Panc1 (cell line): ENCODE measurements at regions not wholly inside any gene's neighbourhood (a gene's known extent, or its start where the extent isn't known, plus 50 kb on each side); places are given as distances from the start of the nearest gene placed in this dataset.

Source experiments
- ATAC-seq: fragments of 200-7000 bp; cut with Tn5 transposase; 2 replicates; pipeline ENCODE4 v1.9.1; 2020; ENCODE audit warnings: mild to moderate bottlenecking, moderate library complexity
- BruUV-seq: library from RNA; stranded (reverse); fragments of 400-500 nt; replicated peaks from 2 replicates; lab custom pipeline; 2021; lab: Mats Ljungman, UMichigan
- CTCF ChIA-PET: fragments of 300-600 bp; sonication (Branson Sonifier 250); formaldehyde crosslinking; loops from one replicate; lab custom pipeline; 2022; ENCODE audit warnings: antibody characterized with exemption; lab: Charles Lee
- POLR2A ChIA-PET: fragments of 300-600 bp; sonication (Branson Sonifier 250); formaldehyde crosslinking; loops from one replicate; lab custom pipeline; 2022; ENCODE audit warnings: antibody characterized with exemption; lab: Charles Lee
- DNase-seq: peaks from one replicate; pipeline ENCODE4 v3.0.0-alpha.2; 2010; ENCODE audit warnings: low read depth, low spot score
- H3K27ac ChIP-seq: 2 replicates; pipeline ENCODE4 v1.5.1; 2011; ENCODE audit warnings: mild to moderate bottlenecking, low read length, inconsistent platforms
- H3K27me3 ChIP-seq: fragments of 200-500 bp; sonication (Bioruptor generic); 2 replicates; pipeline ENCODE4 v1.6.0; 2014; ENCODE audit warnings: low read length, inconsistent platforms; ENCODE audit not compliant: control insufficient read depth, insufficient read depth
- H3K36me3 ChIP-seq: fragments of 200-500 bp; sonication (Bioruptor generic); 2 replicates; pipeline ENCODE4 v1.5.1; 2014; ENCODE audit warnings: inconsistent platforms, mild to moderate bottlenecking, low read length, moderate library complexity; ENCODE audit not compliant: control insufficient read depth, insufficient read depth
- H3K4me1 ChIP-seq: 2 replicates; pipeline ENCODE4 v1.5.1; 2011; ENCODE audit warnings: inconsistent platforms, mild to moderate bottlenecking, low read length, moderate library complexity; ENCODE audit not compliant: control insufficient read depth, insufficient read depth
- H3K4me3 ChIP-seq, 2 experiments: 2 replicates each; pipeline ENCODE4 v1.5.1; 2011 to 2012; ENCODE audit warnings: low read depth in 2 of 2, low read length in 2 of 2, mild to moderate bottlenecking in 2 of 2, inconsistent platforms in 1 of 2, moderate library complexity in 1 of 2
- H3K9me3 ChIP-seq: fragments of 200-500 bp; sonication (Bioruptor generic); 2 replicates; pipeline ENCODE4 v1.5.1; 2014; ENCODE audit warnings: low read depth, mild to moderate bottlenecking, inconsistent platforms, low read length, moderate library complexity; ENCODE audit not compliant: control insufficient read depth, insufficient read depth
- CTCF ChIP-seq: fragments of 450-650 bp; IDR thresholded peaks from 2 replicates; pipeline ENCODE4 v1.5.1; 2017; ENCODE audit warnings: mild to moderate bottlenecking
- POLR2AphosphoS5 ChIP-seq: IDR thresholded peaks from 2 replicates; pipeline ENCODE4 v1.6.1; 2012; ENCODE audit warnings: mild to moderate bottlenecking, low read depth, low read length, moderate library complexity
- REST ChIP-seq, 2 experiments: IDR thresholded peaks; 2 replicates each; pipeline ENCODE4 v1.6.1; 2011 to 2012; ENCODE audit warnings: low read depth in 2 of 2, control low read depth in 1 of 2, low read length in 1 of 2, mild to moderate bottlenecking in 1 of 2, moderate library complexity in 1 of 2; ENCODE audit not compliant: insufficient read depth in 1 of 2
- SIN3A ChIP-seq: IDR thresholded peaks from 2 replicates; pipeline ENCODE4 v1.6.1; 2012; ENCODE audit warnings: low read depth, mild to moderate bottlenecking, low read length, moderate library complexity, borderline replicate concordance; ENCODE audit not compliant: insufficient read depth
- TCF7L2 ChIP-seq: IDR thresholded peaks from 2 replicates; pipeline ENCODE4 v1.6.1; 2011; ENCODE audit warnings: mild to moderate bottlenecking, low read depth, low read length, inconsistent platforms
- in situ Hi-C: cut with HindIII; loops from 2 replicates; pipeline ENCODE4 v1.10.0; 2016; ENCODE audit warnings: low sequenced_read_pairs, low pct_unique_long_range_greater_than_20kb
- intact Hi-C: fragments of 100-400 bp; cut with micrococcal nuclease; formaldehyde crosslinking; loops from one replicate; pipeline ENCODE4 v1.10.0; 2022; ENCODE audit not compliant: unreplicated experiment

- Histone ChIP-seq H3K36me3 (no peaks in the 10 kb centered on the region), H3K9me3 (no peaks in the 10 kb centered on the region), H3K4me1 (no peaks in the 10 kb centered on the region), H3K4me3 (no peak overlapping the region), H3K27ac (no peak overlapping the region), H3K27me3 (no peaks in the 10 kb centered on the region)
- no peak for ATAC-seq
- no TSS peak for BruUV-seq
- ChIA-PET POLR2A (no interaction called here), CTCF (no interaction called here)
- TF ChIP-seq POLR2AphosphoS5, result no peak
- no peak for TF ChIP-seq SIN3A
- TF ChIP-seq REST (IDR thresholded peaks at IDR 0.05; ENCODE audit: insufficient read depth in 1 of 2, low read depth in 2 of 2, low read length in 1 of 2), result no peak
- no peak for TF ChIP-seq CTCF
- no peak for TF ChIP-seq TCF7L2
- in situ Hi-C loops, result no loop called here
- intact Hi-C loops, result no loop called here
- no peak for DNase-seq
Observed at GRCh38 chr4:14155803-14156202, 528.3 kb upstream of the BOD1L1 start.

- Histone ChIP-seq H3K4me1 (no peaks in the 10 kb centered on the region), H3K27ac (no peak overlapping the region), H3K4me3 (no peak overlapping the region), H3K27me3 (no peaks in the 10 kb centered on the region), H3K9me3 (no peaks in the 10 kb centered on the region), H3K36me3 (no peaks in the 10 kb centered on the region)
- ATAC-seq (no peak), DNase-seq (no peak)
- no TSS peak for BruUV-seq
- in situ Hi-C loops (no loop called here), intact Hi-C loops (no loop called here)
- ChIA-PET CTCF (no interaction called here), POLR2A (no interaction called here)
- TF ChIP-seq POLR2AphosphoS5, result no peak
- no peak for TF ChIP-seq TCF7L2
- TF ChIP-seq SIN3A, result no peak
- TF ChIP-seq REST (IDR thresholded peaks at IDR 0.05; ENCODE audit: insufficient read depth in 1 of 2, low read depth in 2 of 2, low read length in 1 of 2), result no peak
- TF ChIP-seq CTCF, result no peak
Observed at GRCh38 chr4:14157262-14157661, 529.7 kb upstream of the BOD1L1 start.
